H9 (cell line): ENCODE measurements at regions not wholly inside any gene's neighbourhood (a gene's known extent, or its start where the extent isn't known, plus 50 kb on each side); places are given as distances from the start of the nearest gene placed in this dataset.

Experiments used
- DNase-seq: peaks from one replicate; pipeline ENCODE4 v3.0.0-alpha.2; 2017
- H2AFZ ChIP-seq: one replicate; pipeline ENCODE4 v1.6.1; 2013; ENCODE audit warnings: mild to moderate bottlenecking, low read length, control low read depth, moderate library complexity
- H2AK5ac ChIP-seq: 2 replicates; pipeline ENCODE4 v1.6.1; 2013; ENCODE audit warnings: low read length, control low read depth, mixed read lengths; ENCODE audit not compliant: insufficient read length
- H2BK120ac ChIP-seq: one replicate; pipeline ENCODE4 v1.6.1; 2013; ENCODE audit warnings: low read depth, mild to moderate bottlenecking, low read length, control low read depth, inconsistent platforms; ENCODE audit not compliant: poor library complexity, severe bottlenecking
- H2BK12ac ChIP-seq: 2 replicates; pipeline ENCODE4 v1.6.1; 2013; ENCODE audit warnings: low read length, control low read depth, mixed read lengths, low read depth; ENCODE audit not compliant: insufficient read length
- H2BK15ac ChIP-seq: 2 replicates; pipeline ENCODE4 v1.6.1; 2013; ENCODE audit warnings: low read depth, low read length, control low read depth
- H2BK20ac ChIP-seq: one replicate; pipeline ENCODE4 v1.6.1; 2013; ENCODE audit warnings: low read depth, mild to moderate bottlenecking, low read length, control low read depth, inconsistent platforms; ENCODE audit not compliant: poor library complexity, severe bottlenecking
- H2BK5ac ChIP-seq: 2 replicates; pipeline ENCODE4 v1.6.1; 2013; ENCODE audit warnings: low read length, control low read depth, mixed read lengths; ENCODE audit not compliant: insufficient read length
- H3K14ac ChIP-seq: 2 replicates; pipeline ENCODE4 v1.6.1; 2013; ENCODE audit warnings: low read length, control low read depth; ENCODE audit not compliant: insufficient read depth
- H3K18ac ChIP-seq: 2 replicates; pipeline ENCODE4 v1.6.1; 2013; ENCODE audit warnings: low read depth, mild to moderate bottlenecking, mixed read lengths, low read length, control low read depth; ENCODE audit not compliant: insufficient read length
- H3K23ac ChIP-seq: 2 replicates; pipeline ENCODE4 v1.6.1; 2013; ENCODE audit warnings: low read length, control low read depth, mixed read lengths, low read depth; ENCODE audit not compliant: insufficient read length
- H3K23me2 ChIP-seq: 2 replicates; pipeline ENCODE4 v1.6.1; 2013; ENCODE audit warnings: low read depth, mild to moderate bottlenecking, mixed read lengths, low read length, control low read depth; ENCODE audit not compliant: insufficient read length, poor library complexity, severe bottlenecking
- H3K27ac ChIP-seq: 2 replicates; pipeline ENCODE4 v1.5.1; 2013; ENCODE audit warnings: low read length, control low read depth, mixed read lengths, low read depth; ENCODE audit not compliant: insufficient read length
- H3K27me3 ChIP-seq: 2 replicates; pipeline ENCODE4 v1.6.1; 2013; ENCODE audit warnings: low read length, control low read depth, inconsistent platforms; ENCODE audit not compliant: insufficient read depth
- H3K4ac ChIP-seq: 2 replicates; pipeline ENCODE4 v1.6.1; 2013; ENCODE audit warnings: low read depth, mild to moderate bottlenecking, control low read depth, inconsistent platforms, low read length, moderate library complexity
- H3K4me1 ChIP-seq: 2 replicates; pipeline ENCODE4 v1.6.1; 2013; ENCODE audit warnings: low read length, control low read depth, inconsistent platforms; ENCODE audit not compliant: insufficient read depth
- H3K4me2 ChIP-seq: 2 replicates; pipeline ENCODE4 v1.6.1; 2013; ENCODE audit warnings: low read length, control low read depth, mixed read lengths; ENCODE audit not compliant: insufficient read length, insufficient read depth
- H3K56ac ChIP-seq: 2 replicates; pipeline ENCODE4 v1.6.1; 2013; ENCODE audit warnings: low read depth, mild to moderate bottlenecking, mixed read lengths, low read length, control low read depth; ENCODE audit not compliant: insufficient read length
- H3K79me1 ChIP-seq: 2 replicates; pipeline ENCODE4 v1.6.1; 2013; ENCODE audit warnings: low read depth, mild to moderate bottlenecking, moderate library complexity, low read length, control low read depth, inconsistent platforms; ENCODE audit not compliant: insufficient read depth, poor library complexity, severe bottlenecking
- H3K79me2 ChIP-seq: 2 replicates; pipeline ENCODE4 v1.6.1; 2013; ENCODE audit warnings: low read length, control low read depth, inconsistent platforms; ENCODE audit not compliant: insufficient read depth
- H3K9ac ChIP-seq: 2 replicates; pipeline ENCODE4 v1.6.1; 2013; ENCODE audit warnings: low read length, control low read depth, mixed read lengths; ENCODE audit not compliant: insufficient read length; ENCODE audit errors: extremely low read depth
- H3K9me3 ChIP-seq: one replicate; pipeline ENCODE4 v1.6.1; 2013; ENCODE audit warnings: low read depth, low read length, inconsistent platforms; ENCODE audit not compliant: control insufficient read depth
- H3T11ph ChIP-seq: one replicate; pipeline ENCODE4 v1.6.1; 2013; ENCODE audit warnings: mild to moderate bottlenecking, low read length, control low read depth, inconsistent platforms
- H4K20me1 ChIP-seq: one replicate; pipeline ENCODE4 v1.6.1; 2013; ENCODE audit not compliant: control insufficient read depth, insufficient read length, insufficient read depth
- H4K5ac ChIP-seq: 2 replicates; pipeline ENCODE4 v1.6.1; 2013; ENCODE audit warnings: low read depth, mild to moderate bottlenecking, mixed read lengths, low read length, control low read depth; ENCODE audit not compliant: insufficient read length
- H4K8ac ChIP-seq: replicated peaks from 2 replicates; pipeline ENCODE4 v1.6.1; 2013; ENCODE audit warnings: low read length, control low read depth, mixed read lengths, low read depth; ENCODE audit not compliant: insufficient read length
- H4K91ac ChIP-seq: 2 replicates; pipeline ENCODE4 v1.6.1; 2013; ENCODE audit warnings: low read depth, mild to moderate bottlenecking, moderate library complexity, mixed read lengths, low read length, control low read depth; ENCODE audit not compliant: insufficient read length
- H3K27ac Mint-ChIP-seq, 3 experiments: 2 replicates in 2 of 3; 3 replicates in 1 of 3; pipeline ENCODE4 v1.8.0; 2020 to 2021; ENCODE audit warnings: mixed read lengths in 3 of 3, mild to moderate bottlenecking in 1 of 3, moderate library complexity in 1 of 3
- H3K27me3 Mint-ChIP-seq: 2 replicates; pipeline ENCODE4 v1.8.0; 2021; ENCODE audit warnings: low read depth, mild to moderate bottlenecking, moderate library complexity, mixed read lengths
- H3K36me3 Mint-ChIP-seq, 3 experiments: 2 replicates in 2 of 3; 3 replicates in 1 of 3; pipeline ENCODE4 v1.8.0; 2020 to 2021; ENCODE audit warnings: low read depth in 3 of 3, mixed read lengths in 3 of 3; ENCODE audit not compliant: insufficient read depth in 1 of 3
- H3K4me1 Mint-ChIP-seq, 2 experiments: 2 replicates each; pipeline ENCODE4 v1.8.0; 2020; ENCODE audit warnings: mixed read lengths in 2 of 2
- H3K4me3 Mint-ChIP-seq, 2 experiments: 2 replicates in 1 of 2; 3 replicates in 1 of 2; pipeline ENCODE4 v1.8.0; 2020 to 2021; ENCODE audit warnings: mild to moderate bottlenecking in 2 of 2, mixed read lengths in 2 of 2, moderate library complexity in 1 of 2
- H3K9me3 Mint-ChIP-seq, 2 experiments: 2 replicates in 1 of 2; 3 replicates in 1 of 2; pipeline ENCODE4 v1.8.0; 2020; ENCODE audit warnings: mild to moderate bottlenecking in 2 of 2, mixed read lengths in 2 of 2, moderate library complexity in 1 of 2
- CTCF ChIP-seq: fragments of 200-600 bp; sonication (generic); conservative IDR thresholded peaks from 3 replicates; pipeline ENCODE4 v1.8.0; 2021; ENCODE audit warnings: antibody characterized with exemption, mild to moderate bottlenecking
- WGBS: extraction: QIAGEN DNeasy Blood & Tissue Kit; methylation state at CpG from one replicate; pipeline ENCODE4 v1.1.7; 2013; ENCODE audit warnings: missing lambda C conversion rate, low lambda C conversion rate, mixed read lengths; ENCODE audit not compliant: insufficient read length; ENCODE audit errors: extremely low coverage; 5-methylcytosine and 5-hydroxymethylcytosine counted together

DNA sequence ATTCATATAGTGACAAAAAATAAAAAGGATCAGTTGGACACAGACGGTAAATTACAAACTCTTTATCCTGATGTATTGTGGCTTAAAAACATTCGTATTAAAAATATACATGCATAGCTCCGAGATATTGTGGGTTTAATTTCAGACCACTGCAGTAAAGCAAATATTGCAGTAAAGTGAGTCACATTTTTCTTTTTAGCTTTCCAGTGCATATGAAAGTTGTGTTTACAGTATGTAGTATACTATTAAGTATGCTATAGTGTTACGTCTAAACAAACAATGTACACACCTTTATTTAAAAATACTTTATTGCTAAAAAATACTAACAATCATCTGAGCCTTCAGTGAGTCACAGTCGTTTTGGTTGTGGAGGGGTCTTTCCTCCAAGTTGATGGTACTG, 551.8 kb downstream of the CETN3 start:
- no peak overlapping the region for H2BK15ac ChIP-seq
- no peak overlapping the region for H2BK20ac ChIP-seq
- H3K27me3 ChIP-seq, result no peaks in the 10 kb centered on the region
- TF ChIP-seq CTCF, result no peak
- no peaks in the 10 kb centered on the region for H3K79me1 ChIP-seq
- no peak overlapping the region for H3K23ac ChIP-seq
- no peaks in the 10 kb centered on the region for H3K23me2 ChIP-seq
- H3K9me3 ChIP-seq, result no peaks in the 10 kb centered on the region
- DNase-seq, result no peak
- H2BK12ac ChIP-seq, result no peak overlapping the region
- H3T11ph ChIP-seq, result no peak overlapping the region
- no peak overlapping the region for H3K27ac Mint-ChIP-seq
- H3K56ac ChIP-seq, result no peak overlapping the region
- no peak overlapping the region for H4K5ac ChIP-seq
- no peaks in the 10 kb centered on the region for H3K4me1 ChIP-seq
- H3K4me3 Mint-ChIP-seq, result no peak overlapping the region
- no peaks in the 10 kb centered on the region for H3K27me3 Mint-ChIP-seq
- no peak overlapping the region for H3K4me2 ChIP-seq
- H4K8ac ChIP-seq, result no peak overlapping the region
- no peak overlapping the region for H3K9ac ChIP-seq
- H3K27ac ChIP-seq, result no peak overlapping the region
- no peaks in the 10 kb centered on the region for H4K20me1 ChIP-seq
- H2AK5ac ChIP-seq, result no peak overlapping the region
- H3K79me2 ChIP-seq, result no peaks in the 10 kb centered on the region
- no CpG with 5 or more reads among the region's 5 CpGs for WGBS
- no peak overlapping the region for H4K91ac ChIP-seq
- H3K4ac ChIP-seq, result no peak overlapping the region
- peaks cover 3 to 11% of the 10 kb centered on the region in 2 experiments; a peak in 4 of 5 replicates for H3K9me3 Mint-ChIP-seq
- peaks cover 3 to 14% (median 4%) of the 10 kb centered on the region in 3 experiments; a peak in 4 of 7 replicates for H3K36me3 Mint-ChIP-seq
- no peak overlapping the region for H2AFZ ChIP-seq
- no peak overlapping the region for H2BK120ac ChIP-seq
- H2BK5ac ChIP-seq, result no peak overlapping the region
- H3K4me1 Mint-ChIP-seq, result peaks cover 6 to 9% of the 10 kb centered on the region in 2 experiments
- no peak overlapping the region for H3K14ac ChIP-seq
- H3K18ac ChIP-seq, result no peak overlapping the region
